PC-9 (cell line): ENCODE measurements at regions not wholly inside any gene's neighbourhood (a gene's known extent, or its start where the extent isn't known, plus 50 kb on each side); places are given as distances from the start of the nearest gene placed in this dataset.

ENCODE experiments used
- EZH2 ChIP-seq: fragments of 200-600 bp; sonication (generic); IDR thresholded peaks from 2 replicates; pipeline ENCODE4 v1.8.0; 2017; ENCODE audit warnings: antibody characterized with exemption, low read depth
- TF ChIP-seq, protein P1 (sequence below): fragments of 200-600 bp; sonication (generic); conservative IDR thresholded peaks from 2 replicates; pipeline ENCODE4 v1.6.1; 2017; ENCODE audit warnings: mixed run types, antibody characterized with exemption, mild to moderate bottlenecking, moderate library complexity

DNA sequence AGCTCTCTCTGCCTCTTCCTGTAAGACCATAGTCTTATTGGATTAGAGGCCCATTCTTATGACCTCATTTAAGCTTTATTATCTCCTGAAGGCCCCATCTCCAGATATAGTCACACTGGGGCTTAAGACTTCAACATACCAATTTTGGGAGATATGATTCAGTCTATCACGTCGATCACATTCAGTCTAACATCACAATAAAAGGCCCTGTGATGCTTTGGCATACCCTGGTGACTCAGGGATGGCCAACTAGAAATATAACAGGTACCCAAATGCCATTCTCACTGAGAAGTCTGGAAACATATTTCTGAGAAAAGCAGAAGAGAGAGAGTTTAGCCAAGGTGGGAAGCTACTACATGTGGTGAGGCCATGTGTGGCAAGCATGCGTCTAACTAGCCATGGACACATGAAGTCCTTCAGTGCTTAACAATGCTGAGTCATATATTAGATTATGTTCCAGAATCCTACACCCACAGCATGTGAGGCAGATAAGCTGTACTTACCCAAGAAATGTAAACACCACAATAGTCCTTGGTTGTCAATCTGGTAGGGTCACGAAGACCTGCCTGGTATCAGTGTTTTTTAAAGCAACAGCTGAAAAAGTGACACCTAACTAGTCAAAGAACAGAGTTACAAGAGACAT is 485.1 kb downstream of the FOXO1 start:
- TF ChIP-seq, protein P1, sequence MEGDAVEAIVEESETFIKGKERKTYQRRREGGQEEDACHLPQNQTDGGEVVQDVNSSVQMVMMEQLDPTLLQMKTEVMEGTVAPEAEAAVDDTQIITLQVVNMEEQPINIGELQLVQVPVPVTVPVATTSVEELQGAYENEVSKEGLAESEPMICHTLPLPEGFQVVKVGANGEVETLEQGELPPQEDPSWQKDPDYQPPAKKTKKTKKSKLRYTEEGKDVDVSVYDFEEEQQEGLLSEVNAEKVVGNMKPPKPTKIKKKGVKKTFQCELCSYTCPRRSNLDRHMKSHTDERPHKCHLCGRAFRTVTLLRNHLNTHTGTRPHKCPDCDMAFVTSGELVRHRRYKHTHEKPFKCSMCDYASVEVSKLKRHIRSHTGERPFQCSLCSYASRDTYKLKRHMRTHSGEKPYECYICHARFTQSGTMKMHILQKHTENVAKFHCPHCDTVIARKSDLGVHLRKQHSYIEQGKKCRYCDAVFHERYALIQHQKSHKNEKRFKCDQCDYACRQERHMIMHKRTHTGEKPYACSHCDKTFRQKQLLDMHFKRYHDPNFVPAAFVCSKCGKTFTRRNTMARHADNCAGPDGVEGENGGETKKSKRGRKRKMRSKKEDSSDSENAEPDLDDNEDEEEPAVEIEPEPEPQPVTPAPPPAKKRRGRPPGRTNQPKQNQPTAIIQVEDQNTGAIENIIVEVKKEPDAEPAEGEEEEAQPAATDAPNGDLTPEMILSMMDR, result no peak
- TF ChIP-seq EZH2, result no peak
